Upper lobe of left lung (tissue), 6 donors: ENCODE measurements at regions not wholly inside any gene's neighbourhood (a gene's known extent, or its start where the extent isn't known, plus 50 kb on each side); places are given as distances from the start of the nearest gene placed in this dataset.

Source experiments
- ATAC-seq, 2 donors: fragments of 200-7000 bp; cut with Tn5 transposase; one replicate each; pipeline ENCODE4 v1.9.1; 2022; ENCODE audit warnings: mild to moderate bottlenecking in 2 of 2, moderate library complexity in 2 of 2; ENCODE audit not compliant: low FRiP score in 2 of 2
- DNase-seq, 2 donors: peaks; one replicate each; pipeline ENCODE4 v3.0.0-alpha.2; 2019 to 2020
- H3K27ac ChIP-seq, 4 donors: fragments of 200-600 bp; sonication (generic); one replicate each; pipeline ENCODE4 v1.5.1; 2016 to 2019
- H3K27me3 ChIP-seq, 4 donors: fragments of 200-600 bp; sonication (generic); one replicate each; pipeline ENCODE4 v1.5.1; 2017 to 2019
- H3K36me3 ChIP-seq, 4 donors: fragments of 200-600 bp; sonication (generic); one replicate each; pipeline ENCODE4 v1.5.1; 2016 to 2019
- H3K4me1 ChIP-seq, 4 donors: fragments of 200-600 bp; sonication (generic); one replicate each; pipeline ENCODE4 v1.5.1; 2018 to 2019
- H3K4me3 ChIP-seq, 4 donors: fragments of 200-600 bp; sonication (generic); one replicate each; pipeline ENCODE4 v1.5.1; 2017 to 2019; ENCODE audit warnings: mild to moderate bottlenecking in 2 of 4, moderate library complexity in 1 of 4
- H3K9me3 ChIP-seq, 4 donors: fragments of 200-600 bp; sonication (generic); one replicate each; pipeline ENCODE4 v1.5.1; 2018 to 2019
- EP300 ChIP-seq, 4 donors: sonication (generic); formaldehyde crosslinking; IDR thresholded peaks; one replicate each; pipeline ENCODE4 v1.5.1; 2017; ENCODE audit warnings: antibody characterized with exemption in 4 of 4, control low read depth in 2 of 4
- POLR2A ChIP-seq, 4 donors: fragments of 450-650 bp; IDR thresholded peaks; one replicate each; pipeline ENCODE4 v1.5.1; 2016 to 2017; ENCODE audit warnings: antibody characterized with exemption in 4 of 4, mild to moderate bottlenecking in 2 of 4
- POLR2AphosphoS5 ChIP-seq, 2 donors: sonication (generic); formaldehyde crosslinking; IDR thresholded peaks; one replicate each; pipeline ENCODE4 v1.5.1; 2017; ENCODE audit warnings: antibody characterized with exemption in 2 of 2
- WGBS, 2 donors: methylation state at CpG; one replicate each; pipeline ENCODE4 v1.1.5; 2017 to 2018; 5-methylcytosine and 5-hydroxymethylcytosine counted together
- TF ChIP-seq, protein P1 (sequence below), 6 experiments: fragments of 450-650 bp in 4 of 6; fragments of 200-600 bp in 2 of 6; sonication (generic) in 2 of 6; IDR thresholded peaks; one replicate each; pipeline ENCODE4 v1.5.1; 2016 to 2019; ENCODE audit warnings: antibody characterized with exemption in 6 of 6
- donor health status: DM: no; HTN: no; CAD: no; lungs with moderate emphysema.
- donor health status: DM: no; HTN: yes; CAD: no; lungs with severe emphysema.

DNA sequence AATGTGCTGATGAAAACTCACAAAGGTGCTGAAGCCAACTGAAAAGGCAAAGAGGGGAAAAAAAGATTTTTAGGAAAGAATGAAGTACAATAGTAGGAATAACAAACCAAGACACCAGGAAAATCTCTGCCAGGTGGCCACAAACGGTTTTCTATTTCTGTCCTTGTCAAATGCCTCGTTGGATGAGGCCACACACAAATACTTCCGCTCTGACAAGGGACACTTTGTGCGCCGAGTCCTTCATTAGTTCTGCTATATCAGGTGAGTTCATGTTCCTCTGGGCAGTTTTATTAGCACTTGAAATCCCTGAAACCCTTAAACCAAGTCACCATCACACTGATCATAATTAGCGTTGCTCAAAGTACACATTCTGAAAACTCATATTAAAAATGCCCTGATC lies 373.1 kb downstream of the VPS13C start:
- no peak overlapping the region for H3K27ac ChIP-seq
- H3K9me3 ChIP-seq: no peaks in the 10 kb centered on the region
- ATAC-seq (no peak), DNase-seq (no peak)
- TF ChIP-seq POLR2AphosphoS5 (IDR thresholded peaks at IDR 0.05): no peak
- TF ChIP-seq, protein P1, sequence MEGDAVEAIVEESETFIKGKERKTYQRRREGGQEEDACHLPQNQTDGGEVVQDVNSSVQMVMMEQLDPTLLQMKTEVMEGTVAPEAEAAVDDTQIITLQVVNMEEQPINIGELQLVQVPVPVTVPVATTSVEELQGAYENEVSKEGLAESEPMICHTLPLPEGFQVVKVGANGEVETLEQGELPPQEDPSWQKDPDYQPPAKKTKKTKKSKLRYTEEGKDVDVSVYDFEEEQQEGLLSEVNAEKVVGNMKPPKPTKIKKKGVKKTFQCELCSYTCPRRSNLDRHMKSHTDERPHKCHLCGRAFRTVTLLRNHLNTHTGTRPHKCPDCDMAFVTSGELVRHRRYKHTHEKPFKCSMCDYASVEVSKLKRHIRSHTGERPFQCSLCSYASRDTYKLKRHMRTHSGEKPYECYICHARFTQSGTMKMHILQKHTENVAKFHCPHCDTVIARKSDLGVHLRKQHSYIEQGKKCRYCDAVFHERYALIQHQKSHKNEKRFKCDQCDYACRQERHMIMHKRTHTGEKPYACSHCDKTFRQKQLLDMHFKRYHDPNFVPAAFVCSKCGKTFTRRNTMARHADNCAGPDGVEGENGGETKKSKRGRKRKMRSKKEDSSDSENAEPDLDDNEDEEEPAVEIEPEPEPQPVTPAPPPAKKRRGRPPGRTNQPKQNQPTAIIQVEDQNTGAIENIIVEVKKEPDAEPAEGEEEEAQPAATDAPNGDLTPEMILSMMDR (IDR thresholded peaks at IDR 0.05): no peak
- peaks cover 0 to 6% (median 0%) of the 10 kb centered on the region in 4 donors for H3K4me1 ChIP-seq
- no peaks in the 10 kb centered on the region for H3K36me3 ChIP-seq
- WGBS, 2 donors: 66 to 69% methylated on average over 6 of the region's 6 CpGs
- no peak overlapping the region for H3K4me3 ChIP-seq
- no peaks in the 10 kb centered on the region for H3K27me3 ChIP-seq

- no peak for ATAC-seq
- TF ChIP-seq EP300 (IDR thresholded peaks at IDR 0.05) (no peak), POLR2A (IDR thresholded peaks at IDR 0.05) (no peak), POLR2AphosphoS5 (IDR thresholded peaks at IDR 0.05) (no peak)
- TF ChIP-seq, protein P1 (IDR thresholded peaks at IDR 0.05): no peak
- no peaks in the 10 kb centered on the region for H3K27me3 ChIP-seq
- H3K4me3 ChIP-seq: no peak overlapping the region
- H3K27ac ChIP-seq: no peak overlapping the region
- no peak for DNase-seq
- no peaks in the 10 kb centered on the region for H3K9me3 ChIP-seq
- no peaks in the 10 kb centered on the region for H3K36me3 ChIP-seq
- peaks cover 0 to 6% (median 0%) of the 10 kb centered on the region in 4 donors for H3K4me1 ChIP-seq
- WGBS, 2 donors: 63 to 82% methylated on average over 1 to 2 of the region's 2 CpGs
Observed at GRCh38 chr15:61685971-61686370, 374.3 kb downstream of the VPS13C start.

GRCh38 chr15:61685534-61685933 lies 374.7 kb downstream of the VPS13C start:
- peaks cover 0 to 6% (median 0%) of the 10 kb centered on the region in 4 donors for H3K4me1 ChIP-seq
- WGBS, 2 donors: 65 to 70% methylated on average over 4 of the region's 4 CpGs
- H3K27me3 ChIP-seq: no peaks in the 10 kb centered on the region

GRCh38 chr15:61684749-61685467 lies 375.3 kb downstream of the VPS13C start:
- DNase-seq (no peak), ATAC-seq (no peak)
- Histone ChIP-seq H3K36me3 (no peaks in the 10 kb centered on the region), H3K9me3 (no peaks in the 10 kb centered on the region), H3K4me3 (no peak overlapping the region), H3K27me3 (no peaks in the 10 kb centered on the region), H3K4me1 (peaks cover 0 to 6% (median 0%) of the 10 kb centered on the region in 4 donors), H3K27ac (no peak overlapping the region)
- WGBS, 2 donors: 82 to 91% methylated on average over 2 of the region's 2 CpGs
- TF ChIP-seq POLR2A (IDR thresholded peaks at IDR 0.05) (no peak), POLR2AphosphoS5 (IDR thresholded peaks at IDR 0.05) (no peak), EP300 (IDR thresholded peaks at IDR 0.05) (no peak)
- TF ChIP-seq, protein P1 (IDR thresholded peaks at IDR 0.05): no peak

More at GRCh38 chr15:61685534-61685933, 374.7 kb downstream of the VPS13C start:
- Histone ChIP-seq H3K27ac (no peak overlapping the region), H3K36me3 (no peaks in the 10 kb centered on the region), H3K9me3 (no peaks in the 10 kb centered on the region), H3K4me3 (no peak overlapping the region)
- no peak for TF ChIP-seq POLR2AphosphoS5 (IDR thresholded peaks at IDR 0.05)
- DNase-seq (no peak), ATAC-seq (no peak)

DNA sequence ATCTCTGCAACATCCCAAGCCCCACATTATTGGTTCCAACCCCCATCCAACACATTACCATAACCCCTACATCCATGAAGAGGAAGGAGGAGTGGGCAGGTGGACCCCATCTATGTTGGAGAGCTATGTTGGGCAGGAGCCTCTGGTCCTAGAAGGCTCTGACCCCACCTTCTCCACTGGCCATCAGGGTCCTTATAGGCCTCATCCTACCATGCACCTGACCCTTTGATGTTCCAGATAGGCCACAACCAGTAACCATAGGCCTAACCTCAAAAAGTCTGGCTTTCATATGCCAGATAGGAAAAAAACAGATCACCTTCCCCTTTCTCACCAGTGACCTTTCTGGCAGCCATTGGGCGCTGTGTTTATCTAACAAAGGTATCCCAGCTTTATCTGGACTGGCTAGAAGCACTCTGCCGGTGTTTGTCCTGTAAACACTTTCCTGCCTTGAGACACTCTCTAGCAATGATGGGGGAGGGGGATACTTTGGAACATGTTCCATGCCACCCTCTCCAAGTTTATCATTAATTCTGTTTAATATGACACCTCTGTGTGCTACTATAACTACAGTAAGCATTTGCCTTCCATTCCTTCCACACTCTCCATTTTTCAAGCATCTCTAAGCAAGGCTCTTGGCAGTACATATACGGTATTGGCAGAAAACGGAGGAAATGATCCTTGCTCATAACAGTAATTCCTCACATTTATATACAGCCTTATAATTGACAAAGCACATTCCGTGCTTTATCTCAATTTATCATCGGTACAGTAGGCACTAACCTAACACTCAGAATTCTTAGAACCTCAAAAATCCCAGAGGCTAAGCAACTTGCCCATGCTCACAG lies 377.1 kb downstream of the VPS13C start:
- H3K36me3 ChIP-seq: no peaks in the 10 kb centered on the region
- peak in 1 of 2 donors; percentile 67 for ATAC-seq
- TF ChIP-seq, protein P1 (IDR thresholded peaks at IDR 0.05): no peak
- TF ChIP-seq POLR2A (IDR thresholded peaks at IDR 0.05): no peak
- no peak for TF ChIP-seq POLR2AphosphoS5 (IDR thresholded peaks at IDR 0.05)
- TF ChIP-seq EP300 (IDR thresholded peaks at IDR 0.05): no peak
- DNase-seq: peak in 1 of 2 donors; percentile 23
- H3K4me3 ChIP-seq: no peak overlapping the region
- H3K9me3 ChIP-seq: no peaks in the 10 kb centered on the region
- 49 to 61% methylated on average over 6 of the region's 6 CpGs for WGBS, 2 donors
- H3K27ac ChIP-seq: no peak overlapping the region
- H3K4me1 ChIP-seq: peaks cover 0 to 6% (median 0%) of the 10 kb centered on the region in 4 donors
- no peaks in the 10 kb centered on the region for H3K27me3 ChIP-seq
